OCI-LY7 (cell line): ENCODE measurements at regions not wholly inside any gene's neighbourhood (a gene's known extent, or its start where the extent isn't known, plus 50 kb on each side); places are given as distances from the start of the nearest gene placed in this dataset.

ENCODE experiments used
- CTCF ChIP-seq: fragments of 200-600 bp; sonication (generic); conservative IDR thresholded peaks from 2 replicates; pipeline ENCODE4 v1.5.1; 2014; ENCODE audit warnings: mild to moderate bottlenecking, antibody characterized with exemption, low read length, moderate library complexity, mixed read lengths
- EZH2phosphoT487 ChIP-seq: fragments of 200-600 bp; sonication (generic); IDR thresholded peaks from 2 replicates; pipeline ENCODE4 v1.6.1; 2018; ENCODE audit warnings: low read depth, borderline replicate concordance, mild to moderate bottlenecking, mixed run types, antibody characterized with exemption, low read length, moderate library complexity, mixed read lengths

GRCh38 chr14:97641827-97642226, 844.6 kb downstream of the VRK1 start:
- TF ChIP-seq CTCF: no peak
- TF ChIP-seq EZH2phosphoT487: no peak
